ENCODE measurements at regions not wholly inside any gene's neighbourhood (a gene's known extent, or its start where the extent isn't known, plus 50 kb on each side); places are given as distances from the start of the nearest gene placed in this dataset.
"Not testable (repeated sequence)": the region's sequence is repeated elsewhere in the genome, so short reads cannot be mapped to it uniquely, and the experiment has no call there.

DNA sequence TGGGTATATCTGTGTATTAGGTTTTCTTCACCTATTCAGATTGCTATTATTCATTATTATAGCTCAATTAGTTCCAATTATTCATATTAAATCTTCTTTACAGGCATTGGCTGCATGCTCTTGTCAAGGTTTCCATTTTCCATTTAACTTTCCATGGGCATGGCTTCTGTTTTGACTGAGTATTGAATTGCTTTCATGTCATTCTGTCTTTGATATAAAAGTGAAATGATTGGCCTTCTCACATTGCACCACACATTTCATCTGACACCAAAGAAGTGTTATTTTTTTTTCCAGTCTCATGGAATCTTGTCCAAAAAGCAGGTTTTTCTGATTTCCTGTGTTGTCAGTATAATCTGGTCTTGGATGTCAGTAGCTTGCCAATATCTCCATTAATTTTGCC, 1244.3 kb downstream of the RAPGEF2 start:
- Histone ChIP-seq H3K27me3 (ENCODE audit: insufficient read depth, low read length, poor library complexity, severe bottlenecking) (no peaks in the 10 kb centered on the region), H3K9me3 (ENCODE audit: low read length) (no peaks in the 10 kb centered on the region), H3K36me3 (ENCODE audit: insufficient read depth, low read length) (no peaks in the 10 kb centered on the region), H3K4me1 (ENCODE audit: insufficient read depth, low read length) (no peaks in the 10 kb centered on the region), H3K4me3 (ENCODE audit: low read length) (no peak overlapping the region), H3K27ac (ENCODE audit: low read depth, low read length) (no peak overlapping the region)
- Mint-ChIP-seq H3K9me3 (peaks cover 0 to 9% (median 3%) of the 10 kb centered on the region in 5 donors), H3K4me3 (no peak overlapping the region), H3K27ac (no peak overlapping the region), H3K36me3 (no peaks in the 10 kb centered on the region), H3K4me1 (no peaks in the 10 kb centered on the region), H3K27me3 (peaks cover 0 to 1% of the 10 kb centered on the region in 2 donors)
- ChIA-PET POLR2A (no interaction called here), CTCF (no interaction called here)
- no peak for DNase-seq

DNA sequence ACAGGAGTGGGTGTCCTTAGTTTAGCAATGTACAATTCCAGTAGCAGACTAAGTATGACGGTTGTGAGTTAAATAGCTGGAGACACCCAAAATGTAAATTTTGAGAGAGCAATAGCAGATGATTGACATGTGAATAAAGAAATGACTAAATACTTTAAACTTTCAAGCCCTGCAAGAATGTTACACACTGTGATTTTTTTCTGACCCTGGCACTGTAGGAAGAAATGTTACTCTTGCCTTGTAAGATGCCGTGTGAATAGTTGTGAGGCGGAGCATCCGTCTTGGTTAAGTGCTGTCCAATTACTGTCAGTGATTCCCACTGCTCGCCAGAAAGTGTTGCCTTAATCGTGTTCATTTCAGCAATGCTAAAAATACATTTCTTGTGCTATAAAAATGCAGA, 1248.1 kb downstream of the RAPGEF2 start:
- Histone ChIP-seq H3K27me3 (ENCODE audit: insufficient read depth, low read length, poor library complexity, severe bottlenecking) (no peaks in the 10 kb centered on the region), H3K4me3 (ENCODE audit: low read length) (no peak overlapping the region), H3K36me3 (ENCODE audit: insufficient read depth, low read length) (no peaks in the 10 kb centered on the region), H3K9me3 (ENCODE audit: low read length) (no peaks in the 10 kb centered on the region), H3K27ac (ENCODE audit: low read depth, low read length) (no peak overlapping the region), H3K4me1 (ENCODE audit: insufficient read depth, low read length) (no peaks in the 10 kb centered on the region)
- peaks cover 0 to 4% (median 3%) of the 10 kb centered on the region in 5 donors for H3K9me3 Mint-ChIP-seq
- H3K36me3 Mint-ChIP-seq: no peaks in the 10 kb centered on the region
- peaks cover 0 to 1% of the 10 kb centered on the region in 2 donors for H3K27me3 Mint-ChIP-seq
- no peak for DNase-seq
- ChIA-PET POLR2A (no interaction called here), CTCF (no interaction called here)
- H3K27ac Mint-ChIP-seq: no peak overlapping the region
- no peak overlapping the region for H3K4me3 Mint-ChIP-seq
- H3K4me1 Mint-ChIP-seq: no peaks in the 10 kb centered on the region

- no peaks in the 10 kb centered on the region for H3K36me3 ChIP-seq (ENCODE audit: insufficient read depth, low read length)
- H3K4me1 ChIP-seq (ENCODE audit: insufficient read depth, low read length): no peaks in the 10 kb centered on the region
- H3K27me3 ChIP-seq (ENCODE audit: insufficient read depth, low read length, poor library complexity, severe bottlenecking): no peaks in the 10 kb centered on the region
- no peak for DNase-seq
- peaks cover 0 to 8% (median 3%) of the 10 kb centered on the region in 5 donors for H3K9me3 Mint-ChIP-seq
- CTCF ChIA-PET: no interaction called here
- no peak overlapping the region for H3K27ac ChIP-seq (ENCODE audit: low read depth, low read length)
- H3K4me3 Mint-ChIP-seq: no peak overlapping the region
- no peak overlapping the region for H3K27ac Mint-ChIP-seq
- H3K4me3 ChIP-seq (ENCODE audit: low read length): no peak overlapping the region
- POLR2A ChIA-PET: no interaction called here
- H3K9me3 ChIP-seq (ENCODE audit: low read length): no peaks in the 10 kb centered on the region
- peaks cover 0 to 1% of the 10 kb centered on the region in 2 donors for H3K27me3 Mint-ChIP-seq
- H3K36me3 Mint-ChIP-seq: no peaks in the 10 kb centered on the region
- H3K4me1 Mint-ChIP-seq: no peaks in the 10 kb centered on the region
These were observed 1249.8 kb downstream of the RAPGEF2 start for GRCh38 chr4:160352637-160353036.

DNA sequence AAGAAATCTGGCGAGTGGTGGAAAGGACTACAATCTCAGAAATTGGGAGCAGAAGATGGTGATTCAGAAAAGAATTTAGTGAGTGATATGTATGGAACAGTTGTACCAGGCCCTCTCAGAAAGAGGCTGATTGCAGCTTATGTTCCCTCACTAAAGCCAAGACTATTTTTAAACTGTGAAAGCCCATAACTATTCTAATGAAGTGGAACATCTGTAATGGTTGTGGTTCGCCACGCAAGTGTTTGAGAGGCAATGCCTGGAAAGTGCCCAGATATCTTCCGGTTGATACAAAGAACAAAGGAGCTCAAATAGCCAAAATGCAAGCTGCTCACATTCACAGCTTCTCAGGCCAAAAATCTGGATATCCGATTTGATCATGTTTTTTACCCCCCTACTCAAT, 1250.7 kb downstream of the RAPGEF2 start:
- no peaks in the 10 kb centered on the region for H3K27me3 ChIP-seq (ENCODE audit: insufficient read depth, low read length, poor library complexity, severe bottlenecking)
- Mint-ChIP-seq H3K4me3 (no peak overlapping the region), H3K9me3 (peaks cover 0 to 5% (median 3%) of the 10 kb centered on the region in 5 donors), H3K36me3 (no peaks in the 10 kb centered on the region), H3K27me3 (no peaks in the 10 kb centered on the region), H3K27ac (no peak overlapping the region), H3K4me1 (no peaks in the 10 kb centered on the region)
- H3K27ac ChIP-seq (ENCODE audit: low read depth, low read length): no peak overlapping the region
- DNase-seq: no peak
- no peak overlapping the region for H3K4me3 ChIP-seq (ENCODE audit: low read length)
- no peaks in the 10 kb centered on the region for H3K9me3 ChIP-seq (ENCODE audit: low read length)
- H3K4me1 ChIP-seq (ENCODE audit: insufficient read depth, low read length): no peaks in the 10 kb centered on the region
- ChIA-PET POLR2A (no interaction called here), CTCF (no interaction called here)
- no peaks in the 10 kb centered on the region for H3K36me3 ChIP-seq (ENCODE audit: insufficient read depth, low read length)

- Histone ChIP-seq H3K9me3 (ENCODE audit: low read length) (no peaks in the 10 kb centered on the region), H3K27ac (ENCODE audit: low read depth, low read length) (no peak overlapping the region), H3K27me3 (ENCODE audit: insufficient read depth, low read length, poor library complexity, severe bottlenecking) (no peaks in the 10 kb centered on the region), H3K36me3 (ENCODE audit: insufficient read depth, low read length) (no peaks in the 10 kb centered on the region), H3K4me1 (ENCODE audit: insufficient read depth, low read length) (no peaks in the 10 kb centered on the region), H3K4me3 (ENCODE audit: low read length) (no peak overlapping the region)
- CTCF ChIA-PET: no interaction called here
- Mint-ChIP-seq H3K4me3 (no peak overlapping the region), H3K27me3 (no peaks in the 10 kb centered on the region), H3K4me1 (no peaks in the 10 kb centered on the region), H3K27ac (no peak overlapping the region), H3K36me3 (no peaks in the 10 kb centered on the region), H3K9me3 (peaks cover 5 to 15% (median 11%) of the 10 kb centered on the region in 5 donors)
- no peak for DNase-seq
- POLR2A ChIA-PET: no interaction called here
These were observed 1259.6 kb downstream of the RAPGEF2 start for GRCh38 chr4:160362478-160362877.

DNA sequence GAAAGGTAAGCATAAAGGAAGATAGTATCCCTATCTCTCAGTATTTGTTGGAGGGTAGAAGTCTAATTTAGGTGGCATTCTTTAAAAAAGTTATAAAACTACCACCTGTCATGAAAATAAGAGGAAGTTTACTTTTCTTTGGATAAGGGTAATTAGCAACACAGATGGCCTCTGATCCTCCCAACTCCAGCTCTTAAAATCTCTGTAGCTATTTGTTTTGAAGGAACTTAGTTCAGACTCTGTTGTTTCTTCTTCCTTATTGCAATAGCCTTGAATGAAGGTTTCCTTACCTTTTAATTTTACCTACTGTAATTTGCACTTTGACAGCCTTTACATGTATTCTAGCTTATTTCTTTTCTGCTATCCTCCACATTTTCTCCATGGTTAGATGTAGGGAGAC, 1261.3 kb downstream of the RAPGEF2 start:
- no peaks in the 10 kb centered on the region for H3K9me3 ChIP-seq (ENCODE audit: low read length)
- H3K4me1 ChIP-seq (ENCODE audit: insufficient read depth, low read length): no peaks in the 10 kb centered on the region
- ChIA-PET POLR2A (no interaction called here), CTCF (no interaction called here)
- no peak for DNase-seq
- H3K27me3 Mint-ChIP-seq: no peaks in the 10 kb centered on the region
- peaks cover 5 to 20% (median 12%) of the 10 kb centered on the region in 5 donors for H3K9me3 Mint-ChIP-seq
- H3K36me3 Mint-ChIP-seq: no peaks in the 10 kb centered on the region
- no peaks in the 10 kb centered on the region for H3K27me3 ChIP-seq (ENCODE audit: insufficient read depth, low read length, poor library complexity, severe bottlenecking)
- H3K27ac Mint-ChIP-seq: no peak overlapping the region
- H3K27ac ChIP-seq (ENCODE audit: low read depth, low read length): no peak overlapping the region
- H3K4me1 Mint-ChIP-seq: no peaks in the 10 kb centered on the region
- no peak overlapping the region for H3K4me3 ChIP-seq (ENCODE audit: low read length)
- H3K36me3 ChIP-seq (ENCODE audit: insufficient read depth, low read length): no peaks in the 10 kb centered on the region
- no peak overlapping the region for H3K4me3 Mint-ChIP-seq

DNA sequence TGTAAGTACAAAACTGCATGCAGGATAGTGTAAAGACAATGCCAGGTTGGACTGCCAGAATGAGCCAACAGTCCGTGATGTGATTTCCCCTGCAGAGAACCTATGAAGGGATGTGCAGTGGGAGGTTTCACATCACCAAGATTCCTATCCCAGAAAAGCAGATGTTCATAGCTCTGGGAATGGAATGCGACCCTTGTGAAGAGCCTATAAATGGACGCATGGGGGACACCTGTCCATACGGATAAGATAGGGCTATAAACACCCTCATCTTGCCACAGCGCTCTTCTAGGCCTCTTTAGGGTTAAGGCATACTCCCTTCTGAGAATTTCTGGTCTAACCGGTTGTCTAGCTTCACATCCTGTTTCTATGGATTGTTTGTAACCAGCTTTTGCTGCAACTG, 1261.8 kb downstream of the RAPGEF2 start:
- H3K4me3 ChIP-seq (ENCODE audit: low read length); H3K27ac ChIP-seq (ENCODE audit: low read depth, low read length); H3K9me3 ChIP-seq (ENCODE audit: low read length); DNase-seq; H3K27me3 Mint-ChIP-seq; H3K36me3 ChIP-seq (ENCODE audit: insufficient read depth, low read length); POLR2A ChIA-PET; H3K27me3 ChIP-seq (ENCODE audit: insufficient read depth, low read length, poor library complexity, severe bottlenecking); H3K36me3 Mint-ChIP-seq; H3K4me1 Mint-ChIP-seq; CTCF ChIA-PET; H3K27ac Mint-ChIP-seq; H3K4me1 ChIP-seq (ENCODE audit: insufficient read depth, low read length); H3K4me3 Mint-ChIP-seq: not testable (repeated sequence)
- peaks cover 5 to 21% (median 12%) of the 10 kb centered on the region in 5 donors for H3K9me3 Mint-ChIP-seq

- H3K27ac Mint-ChIP-seq; CTCF ChIA-PET; H3K36me3 Mint-ChIP-seq; H3K27me3 Mint-ChIP-seq; H3K27me3 ChIP-seq (ENCODE audit: insufficient read depth, low read length, poor library complexity, severe bottlenecking); DNase-seq; H3K4me1 ChIP-seq (ENCODE audit: insufficient read depth, low read length); H3K9me3 ChIP-seq (ENCODE audit: low read length); H3K36me3 ChIP-seq (ENCODE audit: insufficient read depth, low read length); H3K4me3 ChIP-seq (ENCODE audit: low read length); POLR2A ChIA-PET; H3K4me1 Mint-ChIP-seq; H3K27ac ChIP-seq (ENCODE audit: low read depth, low read length); H3K4me3 Mint-ChIP-seq: not testable (repeated sequence)
- H3K9me3 Mint-ChIP-seq: peaks cover 5 to 27% (median 15%) of the 10 kb centered on the region in 5 donors
These were observed 1262.5 kb downstream of the RAPGEF2 start for GRCh38 chr4:160365383-160365782.

GRCh38 chr4:160370046-160370445, 1267.2 kb downstream of the RAPGEF2 start:
- no peak overlapping the region for H3K4me3 ChIP-seq (ENCODE audit: low read length)
- POLR2A ChIA-PET: no interaction called here
- H3K27ac Mint-ChIP-seq: no peak overlapping the region
- H3K36me3 Mint-ChIP-seq: no peaks in the 10 kb centered on the region
- H3K27ac ChIP-seq (ENCODE audit: low read depth, low read length): no peak overlapping the region
- CTCF ChIA-PET: no interaction called here
- no peaks in the 10 kb centered on the region for H3K27me3 Mint-ChIP-seq
- H3K9me3 Mint-ChIP-seq: peaks cover 0 to 25% (median 6%) of the 10 kb centered on the region in 5 donors
- no peaks in the 10 kb centered on the region for H3K36me3 ChIP-seq (ENCODE audit: insufficient read depth, low read length)
- no peak for DNase-seq
- H3K4me1 ChIP-seq (ENCODE audit: insufficient read depth, low read length): no peaks in the 10 kb centered on the region
- no peaks in the 10 kb centered on the region for H3K9me3 ChIP-seq (ENCODE audit: low read length)
- no peak overlapping the region for H3K4me3 Mint-ChIP-seq
- H3K4me1 Mint-ChIP-seq: no peaks in the 10 kb centered on the region
- no peaks in the 10 kb centered on the region for H3K27me3 ChIP-seq (ENCODE audit: insufficient read depth, low read length, poor library complexity, severe bottlenecking)
